ENCODE measurements at regions not wholly inside any gene's neighbourhood (a gene's known extent, or its start where the extent isn't known, plus 50 kb on each side); places are given as distances from the start of the nearest gene placed in this dataset.

DNA sequence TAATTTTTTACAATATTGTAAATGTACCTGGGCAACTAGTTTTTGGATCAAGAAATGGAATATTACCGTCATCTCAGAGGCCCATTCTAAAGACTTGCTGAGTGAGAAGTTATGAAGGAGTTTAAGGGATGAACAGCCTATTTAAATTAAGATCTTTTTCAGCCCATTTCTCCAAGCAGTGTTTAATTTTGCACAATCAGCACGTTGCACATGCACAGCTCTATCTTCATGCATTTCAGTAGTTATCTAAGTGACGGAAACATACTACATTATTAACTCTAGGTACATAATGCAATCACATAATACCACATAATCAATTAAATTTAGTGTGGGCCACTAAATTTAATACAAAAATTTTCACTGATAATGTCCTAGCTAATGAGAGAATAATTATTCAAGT, 582.1 kb upstream of the DSEL start:
- H3K9ac ChIP-seq (ENCODE audit: low read depth in 1 of 2, low read length in 2 of 2): no peak overlapping the region

DNA sequence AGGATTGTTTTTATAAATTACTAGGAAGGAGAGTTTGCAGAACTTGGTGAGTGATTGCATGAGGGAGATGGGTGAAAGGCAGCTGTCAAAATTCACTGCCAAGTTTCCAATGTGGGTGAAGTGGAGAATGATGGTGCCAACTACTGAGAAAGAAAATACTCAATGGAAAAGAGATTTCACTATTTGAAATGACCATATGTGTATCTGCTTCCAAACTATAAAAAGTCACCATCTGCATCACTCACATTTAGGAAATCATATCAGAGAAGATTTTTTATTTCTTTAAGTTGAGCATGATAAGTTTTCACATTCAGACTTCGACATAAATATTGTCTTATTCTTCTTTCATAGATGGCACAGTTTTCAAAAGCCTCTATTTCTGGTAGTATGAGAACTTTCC, 570.0 kb upstream of the DSEL start:
- no peaks in the 10 kb centered on the region for H3K9me3 ChIP-seq (ENCODE audit: control insufficient read depth in 4 of 4, low read length in 3 of 4)
- no peak overlapping the region for H3K9ac ChIP-seq (ENCODE audit: low read depth in 1 of 2, low read length in 2 of 2)
- H3K4me3 ChIP-seq (ENCODE audit: low read depth in 1 of 3, low read length in 3 of 3): no peak overlapping the region
- no peaks in the 10 kb centered on the region for H3K4me1 ChIP-seq (ENCODE audit: control insufficient read depth in 4 of 4, insufficient read depth in 4 of 4, low read length in 3 of 4)
- TF ChIP-seq GABPA (IDR thresholded peaks at IDR 0.05 in 1 of 2, conservative IDR thresholded peaks at IDR 0.05 in 1 of 2) (no peak), TAF1 (conservative IDR thresholded peaks at IDR 0.05) (no peak), FOXA1 (IDR thresholded peaks at IDR 0.05) (no peak), FOXA2 (IDR thresholded peaks at IDR 0.05) (no peak)
- no peak for DNase-seq (ENCODE audit: low spot score)
- H3K27me3 ChIP-seq (ENCODE audit: control insufficient read depth in 4 of 4, insufficient read depth in 4 of 4, low read length in 3 of 4): no peaks in the 10 kb centered on the region
- 55% methylated on average over 1 of the region's 1 CpG for WGBS
- H3K27ac ChIP-seq (ENCODE audit: low read depth in 1 of 2, low read length in 2 of 2): no peak overlapping the region
- no peaks in the 10 kb centered on the region for H3K36me3 ChIP-seq (ENCODE audit: control insufficient read depth in 4 of 4, insufficient read depth in 3 of 4, low read depth in 1 of 4, low read length in 3 of 4)

More for the DNA sequence above, 582.1 kb upstream of the DSEL start:
- no peak overlapping the region for H3K4me3 ChIP-seq (ENCODE audit: low read depth in 1 of 3, low read length in 3 of 3)
- TF ChIP-seq HNF4G (IDR thresholded peaks at IDR 0.05) (no peak), FOXA1 (IDR thresholded peaks at IDR 0.05) (no peak), GABPA (IDR thresholded peaks at IDR 0.05 in 1 of 2, conservative IDR thresholded peaks at IDR 0.05 in 1 of 2) (no peak), SP1 (IDR thresholded peaks at IDR 0.05) (no peak), YY1 (IDR thresholded peaks at IDR 0.05) (no peak), RXRA (IDR thresholded peaks at IDR 0.05) (no peak), NR2F2 (IDR thresholded peaks at IDR 0.05) (no peak), RAD21 (IDR thresholded peaks at IDR 0.05) (no peak), TAF1 (conservative IDR thresholded peaks at IDR 0.05) (no peak), FOXA2 (IDR thresholded peaks at IDR 0.05) (no peak)
- TF ChIP-seq, protein P1, sequence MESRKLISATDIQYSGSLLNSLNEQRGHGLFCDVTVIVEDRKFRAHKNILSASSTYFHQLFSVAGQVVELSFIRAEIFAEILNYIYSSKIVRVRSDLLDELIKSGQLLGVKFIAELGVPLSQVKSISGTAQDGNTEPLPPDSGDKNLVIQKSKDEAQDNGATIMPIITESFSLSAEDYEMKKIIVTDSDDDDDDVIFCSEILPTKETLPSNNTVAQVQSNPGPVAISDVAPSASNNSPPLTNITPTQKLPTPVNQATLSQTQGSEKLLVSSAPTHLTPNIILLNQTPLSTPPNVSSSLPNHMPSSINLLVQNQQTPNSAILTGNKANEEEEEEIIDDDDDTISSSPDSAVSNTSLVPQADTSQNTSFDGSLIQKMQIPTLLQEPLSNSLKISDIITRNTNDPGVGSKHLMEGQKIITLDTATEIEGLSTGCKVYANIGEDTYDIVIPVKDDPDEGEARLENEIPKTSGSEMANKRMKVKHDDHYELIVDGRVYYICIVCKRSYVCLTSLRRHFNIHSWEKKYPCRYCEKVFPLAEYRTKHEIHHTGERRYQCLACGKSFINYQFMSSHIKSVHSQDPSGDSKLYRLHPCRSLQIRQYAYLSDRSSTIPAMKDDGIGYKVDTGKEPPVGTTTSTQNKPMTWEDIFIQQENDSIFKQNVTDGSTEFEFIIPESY (IDR thresholded peaks at IDR 0.05): no peak
- TF ChIP-seq, protein P2, sequence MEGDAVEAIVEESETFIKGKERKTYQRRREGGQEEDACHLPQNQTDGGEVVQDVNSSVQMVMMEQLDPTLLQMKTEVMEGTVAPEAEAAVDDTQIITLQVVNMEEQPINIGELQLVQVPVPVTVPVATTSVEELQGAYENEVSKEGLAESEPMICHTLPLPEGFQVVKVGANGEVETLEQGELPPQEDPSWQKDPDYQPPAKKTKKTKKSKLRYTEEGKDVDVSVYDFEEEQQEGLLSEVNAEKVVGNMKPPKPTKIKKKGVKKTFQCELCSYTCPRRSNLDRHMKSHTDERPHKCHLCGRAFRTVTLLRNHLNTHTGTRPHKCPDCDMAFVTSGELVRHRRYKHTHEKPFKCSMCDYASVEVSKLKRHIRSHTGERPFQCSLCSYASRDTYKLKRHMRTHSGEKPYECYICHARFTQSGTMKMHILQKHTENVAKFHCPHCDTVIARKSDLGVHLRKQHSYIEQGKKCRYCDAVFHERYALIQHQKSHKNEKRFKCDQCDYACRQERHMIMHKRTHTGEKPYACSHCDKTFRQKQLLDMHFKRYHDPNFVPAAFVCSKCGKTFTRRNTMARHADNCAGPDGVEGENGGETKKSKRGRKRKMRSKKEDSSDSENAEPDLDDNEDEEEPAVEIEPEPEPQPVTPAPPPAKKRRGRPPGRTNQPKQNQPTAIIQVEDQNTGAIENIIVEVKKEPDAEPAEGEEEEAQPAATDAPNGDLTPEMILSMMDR (IDR thresholded peaks at IDR 0.05; ENCODE audit: low read depth, low read length, missing input control): no peak
- H3K36me3 ChIP-seq (ENCODE audit: control insufficient read depth in 4 of 4, insufficient read depth in 3 of 4, low read depth in 1 of 4, low read length in 3 of 4): no peaks in the 10 kb centered on the region
- no peaks in the 10 kb centered on the region for H3K9me3 ChIP-seq (ENCODE audit: control insufficient read depth in 4 of 4, low read length in 3 of 4)
- H3K27ac ChIP-seq (ENCODE audit: low read depth in 1 of 2, low read length in 2 of 2): no peak overlapping the region
- 78% methylated on average over 3 of the region's 3 CpGs for WGBS
- no peaks in the 10 kb centered on the region for H3K4me1 ChIP-seq (ENCODE audit: control insufficient read depth in 4 of 4, insufficient read depth in 4 of 4, low read length in 3 of 4)
- no peak for DNase-seq (ENCODE audit: low spot score)
- no peaks in the 10 kb centered on the region for H3K27me3 ChIP-seq (ENCODE audit: control insufficient read depth in 4 of 4, insufficient read depth in 4 of 4, low read length in 3 of 4)

DNA sequence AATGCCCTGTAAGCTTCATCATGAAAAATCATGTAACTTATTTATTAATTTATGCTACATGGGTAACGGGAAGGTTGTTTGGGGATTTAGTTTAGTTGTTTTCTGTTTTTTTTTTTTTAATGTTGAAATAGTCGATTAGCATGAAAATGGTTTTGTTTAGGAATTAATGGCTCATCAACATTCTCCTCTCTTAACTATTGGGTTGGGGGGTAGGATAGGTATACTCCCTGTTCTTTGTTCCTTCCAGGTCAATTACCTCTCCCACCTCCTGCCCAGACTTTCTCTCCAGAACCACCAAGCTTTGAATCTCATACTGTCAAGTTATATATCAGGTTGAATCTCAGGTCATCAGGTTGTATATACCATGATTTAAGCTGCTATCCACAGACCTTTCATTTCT, 568.7 kb upstream of the DSEL start:
- no peak overlapping the region for H3K27ac ChIP-seq (ENCODE audit: low read depth in 1 of 2, low read length in 2 of 2)
- H3K4me3 ChIP-seq (ENCODE audit: low read depth in 1 of 3, low read length in 3 of 3): no peak overlapping the region
- no peaks in the 10 kb centered on the region for H3K4me1 ChIP-seq (ENCODE audit: control insufficient read depth in 4 of 4, insufficient read depth in 4 of 4, low read length in 3 of 4)
- H3K9ac ChIP-seq (ENCODE audit: low read depth in 1 of 2, low read length in 2 of 2): no peak overlapping the region
- TF ChIP-seq GABPA (IDR thresholded peaks at IDR 0.05 in 1 of 2, conservative IDR thresholded peaks at IDR 0.05 in 1 of 2) (no peak), JUND (IDR thresholded peaks at IDR 0.05) (no peak), NR2F2 (IDR thresholded peaks at IDR 0.05) (no peak), TAF1 (conservative IDR thresholded peaks at IDR 0.05) (no peak), SP1 (IDR thresholded peaks at IDR 0.05) (no peak), EGR1 (IDR thresholded peaks at IDR 0.05; ENCODE audit: low read depth in 2 of 2) (no peak), RXRA (IDR thresholded peaks at IDR 0.05) (no peak), RAD21 (IDR thresholded peaks at IDR 0.05) (no peak), HNF4G (IDR thresholded peaks at IDR 0.05) (no peak), YY1 (IDR thresholded peaks at IDR 0.05) (no peak)
- TF ChIP-seq, protein P3, sequence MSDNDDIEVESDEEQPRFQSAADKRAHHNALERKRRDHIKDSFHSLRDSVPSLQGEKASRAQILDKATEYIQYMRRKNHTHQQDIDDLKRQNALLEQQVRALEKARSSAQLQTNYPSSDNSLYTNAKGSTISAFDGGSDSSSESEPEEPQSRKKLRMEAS (IDR thresholded peaks at IDR 0.05): no peak
- WGBS: 67% methylated on average over 2 of the region's 2 CpGs
- DNase-seq (ENCODE audit: low spot score): no peak
- H3K36me3 ChIP-seq (ENCODE audit: control insufficient read depth in 4 of 4, insufficient read depth in 3 of 4, low read depth in 1 of 4, low read length in 3 of 4): no peaks in the 10 kb centered on the region
- no peaks in the 10 kb centered on the region for H3K9me3 ChIP-seq (ENCODE audit: control insufficient read depth in 4 of 4, low read length in 3 of 4)
- H3K27me3 ChIP-seq (ENCODE audit: control insufficient read depth in 4 of 4, insufficient read depth in 4 of 4, low read length in 3 of 4): no peaks in the 10 kb centered on the region

All from liver (tissue), 8 donors.